Stimulated activated CD8-positive, alpha-beta memory T cell treated with anti-CD3 and anti-CD28 coated beads, Interleukin-7, amount 100 ng/mL, for 48 hours (primary cell): ENCODE measurements at regions not wholly inside any gene's neighbourhood (a gene's known extent, or its start where the extent isn't known, plus 50 kb on each side); places are given as distances from the start of the nearest gene placed in this dataset.
"Not testable (repeated sequence)": the region's sequence is repeated elsewhere in the genome, so short reads cannot be mapped to it uniquely, and the experiment has no call there.

Experiments
- DNase-seq, 2 donors: peaks; one replicate each; pipeline ENCODE4 v3.0.0-alpha.2; 2020; ENCODE audit warnings: low read depth in 1 of 2; ENCODE audit errors: extremely low read depth in 1 of 2

GRCh38 chr17:27200476-27200875 lies 93.4 kb upstream of the WSB1 start:
- no peak for DNase-seq

- no peak for DNase-seq
Measured at GRCh38 chr17:27203241-27203640, 90.7 kb upstream of the WSB1 start.

GRCh38 chr17:27206447-27206846 lies 87.5 kb upstream of the WSB1 start:
- DNase-seq, result no peak

GRCh38 chr17:27207073-27207513 lies 86.8 kb upstream of the WSB1 start:
- DNase-seq, result no peak

DNA sequence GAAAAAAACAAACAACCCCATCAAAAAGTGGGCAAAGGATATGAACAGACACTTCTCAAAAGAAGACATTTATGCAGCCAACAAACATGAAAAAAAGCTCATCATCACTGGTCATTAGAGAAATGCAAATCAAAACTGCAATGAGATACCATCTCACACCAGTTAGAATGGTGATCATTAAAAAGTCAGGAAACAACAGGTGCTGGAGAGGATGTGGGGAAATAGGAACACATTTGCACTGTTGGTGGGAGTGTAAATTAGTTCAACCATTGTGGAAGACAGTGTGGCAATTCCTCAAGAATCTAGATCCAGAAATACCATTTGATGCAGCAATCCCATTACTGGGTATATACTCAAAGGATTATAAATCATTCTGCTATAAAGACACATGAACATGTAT lies 85.5 kb upstream of the WSB1 start:
- not testable (repeated sequence) for DNase-seq

- no peak for DNase-seq
Measured at GRCh38 chr17:27209316-27209715, 84.6 kb upstream of the WSB1 start.

- DNase-seq, result not testable (repeated sequence)
Measured at GRCh38 chr17:27210809-27211208, 83.1 kb upstream of the WSB1 start.

GRCh38 chr17:27216836-27217235 lies 77.1 kb upstream of the WSB1 start:
- no peak for DNase-seq

GRCh38 chr17:27217631-27218030 lies 76.3 kb upstream of the WSB1 start:
- no peak for DNase-seq

DNA sequence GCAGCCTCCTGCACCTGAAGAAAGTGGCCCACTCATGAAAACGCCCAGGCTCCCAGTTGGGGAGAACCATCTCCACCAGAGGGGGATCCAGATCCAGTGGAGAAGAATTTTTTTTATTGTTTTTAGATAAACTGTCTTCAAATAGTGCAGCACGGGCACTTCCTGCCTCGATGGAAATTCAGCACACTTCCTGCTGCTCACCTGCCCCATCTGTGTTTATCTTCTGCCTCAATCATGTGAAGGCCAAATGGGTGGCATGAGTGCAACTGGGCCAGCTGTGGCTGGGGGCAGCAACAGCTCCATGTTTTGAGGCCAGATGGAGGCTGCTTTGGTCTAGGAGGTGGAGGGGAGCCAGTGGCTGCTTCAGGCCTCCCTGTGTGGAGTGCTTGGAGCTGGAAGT lies 75.9 kb upstream of the WSB1 start:
- DNase-seq, result no peak

DNA sequence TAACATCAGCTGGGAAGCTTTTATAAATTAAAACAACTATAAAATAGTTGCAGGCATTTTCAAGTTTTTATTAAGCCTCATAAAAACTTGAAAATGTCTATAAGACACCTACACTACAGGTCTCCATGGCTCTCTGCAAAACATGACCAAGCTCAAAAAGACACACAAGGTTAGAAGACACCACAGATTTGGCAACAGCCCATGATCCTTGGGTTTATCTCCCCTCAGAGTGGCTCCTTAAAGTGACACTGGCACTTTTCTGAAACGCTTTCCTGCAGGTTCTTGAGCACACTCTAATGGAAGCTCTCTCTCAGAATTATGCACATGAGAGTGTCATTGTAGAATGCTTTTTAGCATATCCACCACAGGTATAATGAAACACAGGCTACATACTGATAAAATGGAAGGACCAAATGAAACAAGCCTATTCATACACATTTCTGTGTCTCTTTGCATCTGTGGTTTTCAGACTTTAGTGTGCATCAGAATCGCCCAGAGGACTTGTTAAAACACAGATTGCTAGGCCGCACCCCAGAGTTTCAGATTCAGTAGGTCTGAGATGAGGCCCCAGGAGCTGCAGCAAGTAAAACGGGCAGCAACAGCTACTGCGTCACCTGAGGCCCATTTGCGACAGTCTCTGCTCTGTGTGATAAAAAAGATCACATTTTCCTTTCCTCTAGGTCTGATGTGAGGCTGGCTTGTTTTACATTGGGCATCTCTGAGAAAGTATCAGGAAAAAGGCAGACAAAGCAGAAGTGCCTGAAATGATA lies 75.0 kb upstream of the WSB1 start:
- peak in 1 of 2 donors; percentile 30 for DNase-seq

DNA sequence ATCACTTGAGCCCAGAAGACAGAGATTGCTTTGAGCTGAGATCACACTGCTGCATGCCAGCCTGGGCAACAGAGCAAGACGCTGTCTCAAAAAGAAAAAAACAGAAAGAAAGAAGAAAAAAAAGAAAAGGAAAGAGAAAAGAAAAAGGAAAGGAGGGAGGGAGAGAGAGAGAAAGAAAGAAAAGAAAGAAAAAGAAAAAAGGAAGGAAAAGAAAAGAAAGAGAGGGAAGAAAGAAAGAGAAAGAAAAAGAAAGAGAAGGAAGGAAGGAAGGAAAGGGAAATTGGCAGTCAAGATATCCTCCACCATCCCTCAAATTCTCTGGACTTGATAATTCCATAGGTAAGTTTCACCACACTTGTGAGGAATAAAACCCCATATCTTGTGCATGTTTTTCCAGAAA lies 71.4 kb upstream of the WSB1 start:
- DNase-seq, result no peak

DNA sequence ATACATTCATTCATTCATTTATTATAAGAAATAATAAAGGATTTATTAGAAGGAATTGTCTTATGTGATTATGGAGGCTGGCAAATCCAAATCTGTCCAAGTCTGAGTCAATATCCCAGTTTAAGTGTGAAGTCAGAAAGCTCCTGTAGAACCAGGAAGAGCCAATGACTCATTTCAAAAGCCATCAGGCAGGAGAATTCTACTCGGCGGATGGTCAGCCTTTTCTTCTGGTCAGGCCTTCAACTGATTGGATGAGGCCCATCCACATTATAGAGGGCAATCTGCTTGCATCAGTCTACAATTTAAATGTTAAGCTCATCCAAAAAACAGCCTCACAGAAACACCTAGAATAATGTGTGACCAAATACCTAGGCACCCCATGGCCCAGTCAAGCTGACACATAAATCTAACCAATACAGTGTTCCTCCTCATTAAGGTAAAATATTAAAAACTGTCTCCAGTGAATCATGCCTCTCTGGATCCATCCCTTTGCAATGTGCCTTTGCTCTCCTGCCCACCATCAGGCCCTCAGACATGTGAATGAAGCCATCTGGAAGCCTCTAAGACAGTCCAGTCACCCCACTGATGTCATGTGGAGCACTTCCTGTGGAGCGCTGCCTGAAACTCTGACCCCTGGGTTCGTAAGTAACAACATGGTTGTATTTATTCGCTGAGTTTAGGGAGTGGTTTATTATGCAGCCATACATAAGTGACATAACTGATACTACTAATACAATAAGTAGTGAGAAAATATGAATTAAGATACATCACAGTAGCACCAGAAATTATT lies 69.2 kb upstream of the WSB1 start:
- DNase-seq, result no peak

GRCh38 chr17:27226611-27227230 lies 67.2 kb upstream of the WSB1 start:
- DNase-seq, result no peak

DNA sequence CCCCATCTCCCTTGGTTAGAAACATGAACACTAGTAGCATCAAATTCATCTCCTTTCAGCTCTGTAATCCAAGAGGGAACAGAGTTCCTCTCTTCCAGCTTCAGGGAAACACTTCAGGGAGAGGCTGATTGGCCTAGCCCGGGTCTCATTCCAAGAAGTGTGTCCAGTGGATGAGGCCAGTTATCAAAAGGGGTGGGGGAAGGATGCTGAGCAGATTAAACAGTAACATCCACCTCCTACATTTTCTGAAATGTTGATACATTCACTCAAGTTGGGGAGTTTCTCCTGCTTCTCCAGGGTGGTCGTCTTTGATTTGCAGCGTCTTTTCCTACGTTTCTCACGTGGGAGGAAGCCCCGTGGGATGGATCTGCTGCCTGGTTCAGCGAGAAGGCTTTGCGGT lies 62.9 kb upstream of the WSB1 start:
- no peak for DNase-seq

- no peak for DNase-seq
Measured at GRCh38 chr17:27232328-27232727, 61.6 kb upstream of the WSB1 start.

DNA sequence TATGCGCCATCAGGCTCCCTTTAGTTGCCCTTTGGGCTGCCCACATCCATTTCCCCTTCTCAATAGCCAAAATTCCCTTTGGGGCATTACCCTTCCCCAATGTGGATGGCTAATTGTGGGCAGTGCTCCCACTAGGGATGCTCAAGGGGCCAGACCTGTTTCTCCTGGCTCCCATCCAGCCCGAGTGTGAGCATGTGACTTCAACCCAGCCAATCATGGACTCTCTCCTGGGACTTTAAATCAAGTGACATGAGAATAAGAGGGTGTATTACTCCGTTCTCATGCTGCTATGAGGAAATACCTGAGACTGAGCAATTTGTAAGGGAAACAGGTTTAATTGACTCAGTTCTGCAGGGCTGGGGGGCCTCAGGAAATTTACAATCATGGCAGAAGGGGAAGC lies 60.9 kb upstream of the WSB1 start:
- DNase-seq, result no peak

DNA sequence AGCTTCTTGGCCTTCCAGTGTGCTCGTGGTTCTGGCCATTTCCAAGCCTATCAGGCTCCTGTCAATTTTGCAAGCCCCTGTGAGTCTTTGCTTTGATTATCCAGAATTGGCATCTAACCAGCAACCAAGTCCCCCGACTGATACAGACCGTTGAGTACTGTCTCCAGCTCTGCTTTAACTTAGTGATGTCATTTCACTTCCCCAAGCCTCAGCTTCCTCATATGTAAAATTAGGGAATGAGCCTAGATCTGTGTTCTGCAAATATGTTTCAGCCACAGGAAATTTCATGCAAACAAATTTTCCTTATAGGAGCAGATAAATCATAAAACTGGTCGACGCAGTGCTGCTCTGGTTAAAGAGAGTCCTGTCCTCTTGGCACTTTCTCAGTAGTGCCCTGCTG lies 60.1 kb upstream of the WSB1 start:
- no peak for DNase-seq

DNA sequence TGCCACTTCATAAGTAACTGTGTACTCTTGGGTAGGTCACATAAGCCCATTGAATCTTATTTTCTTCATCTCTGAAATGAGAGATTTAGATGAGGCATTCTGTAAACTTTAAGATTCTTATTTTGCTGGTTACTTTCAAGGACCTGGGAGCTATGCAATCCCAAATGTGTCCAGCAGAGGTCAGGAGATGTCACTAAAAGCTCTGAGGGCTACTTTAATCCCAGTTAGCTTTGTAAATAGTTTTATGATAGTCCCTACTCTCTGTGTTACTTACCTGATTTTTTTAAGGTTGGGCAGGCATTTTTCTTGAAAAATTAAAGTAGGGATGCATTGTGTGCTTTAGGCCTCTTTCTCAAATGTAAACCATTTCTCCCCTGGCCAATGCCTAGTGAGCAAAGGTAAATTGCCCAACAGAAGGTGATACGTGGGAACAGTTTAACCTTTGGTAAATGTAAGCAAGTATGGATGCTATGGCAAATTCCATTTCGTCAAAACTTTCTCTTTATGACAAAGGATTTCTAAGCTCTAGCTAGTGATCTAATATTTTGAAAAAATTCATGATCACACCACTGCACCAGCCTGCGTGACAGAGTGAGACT lies 57.1 kb upstream of the WSB1 start:
- DNase-seq, result peak; percentile 24 to 44

- no peak for DNase-seq
Measured at GRCh38 chr17:27237890-27238289, 56.0 kb upstream of the WSB1 start.

DNA sequence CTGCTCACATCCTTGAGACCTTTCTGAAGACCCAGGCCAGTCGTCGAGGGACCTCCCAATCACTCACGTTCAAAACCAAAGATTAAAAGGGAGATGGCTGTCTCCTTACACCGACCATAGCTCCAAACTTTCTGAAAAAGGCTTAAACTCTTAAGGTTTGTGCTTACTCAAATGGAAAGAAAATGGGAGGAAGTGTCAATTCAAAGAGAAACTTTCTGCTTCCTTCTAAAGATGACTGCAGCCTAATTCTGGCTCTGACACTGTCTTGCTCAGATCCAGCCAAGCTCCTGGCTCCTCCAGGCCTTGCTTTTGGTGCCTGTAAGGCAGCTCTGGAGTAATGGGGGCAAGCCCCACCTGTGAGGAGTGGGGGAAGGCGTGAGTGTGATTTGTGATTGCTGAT lies 54.9 kb upstream of the WSB1 start:
- DNase-seq, result no peak
